ENCODE measurements at regions not wholly inside any gene's neighbourhood (a gene's known extent, or its start where the extent isn't known, plus 50 kb on each side); places are given as distances from the start of the nearest gene placed in this dataset.

- CTCF ChIA-PET, result no interaction called here
- peaks cover 8% of the 10 kb centered on the region for H3K4me1 Mint-ChIP-seq (ENCODE audit: low read depth, unreplicated experiment)
- BruUV-seq (replicated peaks), result no TSS peak
- no peak for DNase-seq
- H3K9me3 Mint-ChIP-seq (ENCODE audit: low read depth, unreplicated experiment), result no peaks in the 10 kb centered on the region
- H3K27ac Mint-ChIP-seq (ENCODE audit: unreplicated experiment), result no peak overlapping the region
- H3K27me3 Mint-ChIP-seq (ENCODE audit: unreplicated experiment), result no peaks in the 10 kb centered on the region
- H3K36me3 Mint-ChIP-seq (ENCODE audit: insufficient read depth, unreplicated experiment), result no peaks in the 10 kb centered on the region
- intact Hi-C loops (cut with micrococcal nuclease; ENCODE audit: unreplicated experiment), result no loop called here
- no peak overlapping the region for H3K4me3 Mint-ChIP-seq (ENCODE audit: low read depth, unreplicated experiment)
- no peak for TF ChIP-seq CTCF (IDR thresholded peaks at IDR 0.05; ENCODE audit: unreplicated experiment)
Observed at GRCh38 chr14:56056031-56056430, 62.2 kb upstream of the PELI2 start.

DNA sequence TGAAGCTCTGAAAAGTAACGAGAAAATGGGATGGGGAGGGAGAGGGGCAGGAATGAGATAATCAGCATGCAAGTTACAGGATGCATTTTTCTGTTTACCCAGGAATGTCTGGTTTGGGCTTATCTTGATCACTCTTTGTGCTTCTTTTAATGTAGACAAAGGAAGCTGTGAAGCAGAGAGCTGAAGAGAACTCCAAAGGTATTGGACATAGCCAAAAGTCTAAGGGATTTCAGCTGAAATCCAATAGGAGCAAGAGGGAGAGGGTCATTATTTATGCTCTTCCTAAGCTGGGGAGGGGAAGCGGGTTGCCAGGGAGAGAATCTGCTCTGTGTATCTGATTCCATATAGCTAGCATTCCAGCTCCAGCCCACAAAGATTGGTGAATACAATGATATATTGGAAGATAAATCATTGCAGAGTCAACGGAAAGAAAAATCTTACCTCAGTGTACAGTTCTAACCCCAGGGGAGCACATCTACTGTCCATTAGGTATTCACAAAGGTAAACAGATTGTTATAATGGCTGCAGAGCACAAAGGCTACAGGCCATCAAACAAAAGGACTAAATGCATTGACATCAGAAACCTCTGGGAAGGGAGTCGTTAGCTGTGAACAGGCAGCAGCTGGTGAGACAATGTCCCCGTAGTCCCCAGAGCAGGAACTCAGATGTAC is 61.0 kb upstream of the PELI2 start:
- Mint-ChIP-seq H3K27me3 (ENCODE audit: unreplicated experiment) (no peaks in the 10 kb centered on the region), H3K9me3 (ENCODE audit: low read depth, unreplicated experiment) (no peaks in the 10 kb centered on the region), H3K4me1 (ENCODE audit: low read depth, unreplicated experiment) (peaks cover 8% of the 10 kb centered on the region), H3K4me3 (ENCODE audit: low read depth, unreplicated experiment) (no peak overlapping the region), H3K27ac (ENCODE audit: unreplicated experiment) (no peak overlapping the region), H3K36me3 (ENCODE audit: insufficient read depth, unreplicated experiment) (no peaks in the 10 kb centered on the region)
- TF ChIP-seq CTCF (IDR thresholded peaks at IDR 0.05; ENCODE audit: unreplicated experiment), result no peak
- CTCF ChIA-PET, result no interaction called here
- intact Hi-C loops (cut with micrococcal nuclease; ENCODE audit: unreplicated experiment), result no loop called here
- BruUV-seq (replicated peaks), result no TSS peak
- no peak for DNase-seq

- H3K27ac Mint-ChIP-seq (ENCODE audit: unreplicated experiment), result no peak overlapping the region
- H3K9me3 Mint-ChIP-seq (ENCODE audit: low read depth, unreplicated experiment), result no peaks in the 10 kb centered on the region
- H3K27me3 Mint-ChIP-seq (ENCODE audit: unreplicated experiment), result no peaks in the 10 kb centered on the region
- intact Hi-C loops (cut with micrococcal nuclease; ENCODE audit: unreplicated experiment), result no loop called here
- no peaks in the 10 kb centered on the region for H3K36me3 Mint-ChIP-seq (ENCODE audit: insufficient read depth, unreplicated experiment)
- DNase-seq, result no peak
- TF ChIP-seq CTCF (IDR thresholded peaks at IDR 0.05; ENCODE audit: unreplicated experiment), result no peak
- H3K4me1 Mint-ChIP-seq (ENCODE audit: low read depth, unreplicated experiment), result peaks cover 8% of the 10 kb centered on the region
- CTCF ChIA-PET, result no interaction called here
- no TSS peak for BruUV-seq (replicated peaks)
- no peak overlapping the region for H3K4me3 Mint-ChIP-seq (ENCODE audit: low read depth, unreplicated experiment)
Observed at GRCh38 chr14:56057767-56058166, 60.4 kb upstream of the PELI2 start.

GRCh38 chr14:56059054-56059453 is 59.2 kb upstream of the PELI2 start:
- CTCF ChIA-PET, result interaction anchor here (0.8 kb wide), 1 partner anchor 13 kb away, joined by 3 read pairs; no protein-coding TSS in a partner anchor
- Mint-ChIP-seq H3K4me1 (ENCODE audit: low read depth, unreplicated experiment) (peaks cover 8% of the 10 kb centered on the region), H3K36me3 (ENCODE audit: insufficient read depth, unreplicated experiment) (no peaks in the 10 kb centered on the region), H3K27me3 (ENCODE audit: unreplicated experiment) (no peaks in the 10 kb centered on the region), H3K27ac (ENCODE audit: unreplicated experiment) (no peak overlapping the region), H3K9me3 (ENCODE audit: low read depth, unreplicated experiment) (no peaks in the 10 kb centered on the region), H3K4me3 (ENCODE audit: low read depth, unreplicated experiment) (no peak overlapping the region)
- TF ChIP-seq CTCF (IDR thresholded peaks at IDR 0.05; ENCODE audit: unreplicated experiment), result no peak
- no TSS peak for BruUV-seq (replicated peaks)
- intact Hi-C loops (cut with micrococcal nuclease; ENCODE audit: unreplicated experiment), result no loop called here
- DNase-seq, result no peak

Data from Calu3 (cell line).